ENCODE measurements at regions not wholly inside any gene's neighbourhood (a gene's known extent, or its start where the extent isn't known, plus 50 kb on each side); places are given as distances from the start of the nearest gene placed in this dataset.

- TF ChIP-seq CTCF (IDR thresholded peaks at IDR 0.05; ENCODE audit: insufficient read depth, low read length) (no peak), GABPA (IDR thresholded peaks at IDR 0.05; ENCODE audit: low read depth) (no peak), POLR2AphosphoS5 (IDR thresholded peaks at IDR 0.05; ENCODE audit: low read depth) (no peak), REST (IDR thresholded peaks at IDR 0.05; ENCODE audit: insufficient replicate concordance, low read depth) (no peak), SPI1 (IDR thresholded peaks at IDR 0.05; ENCODE audit: borderline replicate concordance, low read depth) (no peak)
Observed at GRCh38 chr10:80759693-80760092, 222.0 kb downstream of the SH2D4B start.

Measured in HL-60 (cell line).